CD4-positive, alpha-beta T cell (primary cell): ENCODE measurements at regions not wholly inside any gene's neighbourhood (a gene's known extent, or its start where the extent isn't known, plus 50 kb on each side); places are given as distances from the start of the nearest gene placed in this dataset.

ENCODE experiments used
- ATAC-seq: fragments of 200-7000 bp; cut with Tn5 transposase; one replicate; pipeline ENCODE4 v1.10.0; 2022; ENCODE audit warnings: mild to moderate bottlenecking; ENCODE audit not compliant: poor library complexity
- CTCF ChIA-PET: fragments of 350-600 bp; sonication (Branson Sonifier 250); formaldehyde crosslinking; loops from one replicate; lab custom pipeline; 2021; ENCODE audit warnings: antibody characterized with exemption, inconsistent platforms; lab: Charles Lee
- POLR2A ChIA-PET: fragments of 350-600 bp; sonication (Branson Sonifier 250); formaldehyde crosslinking; loops from one replicate; lab custom pipeline; 2021; ENCODE audit warnings: antibody characterized with exemption, inconsistent platforms; lab: Charles Lee
- DNase-seq, 14 experiments: peaks; one replicate each; pipeline ENCODE4 v3.0.0-alpha.2; 2013 to 2020; ENCODE audit warnings: mixed read lengths in 2 of 14
- H3K27ac ChIP-seq, 2 donors: one replicate each; pipeline versions ENCODE4 v1.5.1 to v1.7.0; 2013; ENCODE audit warnings: low read length in 2 of 2, low read depth in 1 of 2, mild to moderate bottlenecking in 1 of 2
- H3K27me3 ChIP-seq, 2 experiments: 1 replicate in 1 of 2; 2 replicates in 1 of 2; pipeline versions ENCODE4 v1.6.1 to v1.7.0; 2013; ENCODE audit warnings: low read length in 2 of 2, control low read depth in 1 of 2, mild to moderate bottlenecking in 1 of 2, moderate library complexity in 1 of 2; ENCODE audit not compliant: insufficient read depth in 2 of 2, control insufficient read depth in 1 of 2
- H3K36me3 ChIP-seq: one replicate; pipeline ENCODE4 v1.6.1; 2013; ENCODE audit warnings: low read length, control low read depth; ENCODE audit not compliant: insufficient read depth
- H3K4me1 ChIP-seq: one replicate; pipeline ENCODE4 v1.6.1; 2013; ENCODE audit warnings: low read length, control low read depth; ENCODE audit not compliant: insufficient read depth
- H3K4me3 ChIP-seq: one replicate; pipeline ENCODE4 v1.5.1; 2013; ENCODE audit warnings: mild to moderate bottlenecking, low read length, moderate library complexity
- H3K9me3 ChIP-seq, 2 experiments: 1 replicate in 1 of 2; 2 replicates in 1 of 2; pipeline versions ENCODE4 v1.6.1 to v1.7.0; 2013; ENCODE audit warnings: low read length in 2 of 2, mild to moderate bottlenecking in 2 of 2, control low read depth in 1 of 2, moderate library complexity in 1 of 2; ENCODE audit not compliant: control insufficient read depth in 1 of 2, insufficient read depth in 1 of 2
- H3K27ac Mint-ChIP-seq: one replicate; pipeline ENCODE4 v1.8.0; 2020; ENCODE audit warnings: mixed read lengths
- H3K27me3 Mint-ChIP-seq: one replicate; pipeline ENCODE4 v1.8.0; 2021; ENCODE audit warnings: mixed read lengths
- H3K36me3 Mint-ChIP-seq: one replicate; pipeline ENCODE4 v1.8.0; 2021; ENCODE audit warnings: low read depth, mixed read lengths
- H3K4me1 Mint-ChIP-seq: one replicate; pipeline ENCODE4 v1.8.0; 2021; ENCODE audit warnings: low read depth, mixed read lengths
- H3K4me3 Mint-ChIP-seq: one replicate; pipeline ENCODE4 v1.8.0; 2020; ENCODE audit warnings: mild to moderate bottlenecking, mixed read lengths
- H3K9me3 Mint-ChIP-seq: one replicate; pipeline ENCODE4 v1.8.0; 2020; ENCODE audit warnings: mixed read lengths
- CTCF ChIP-seq: fragments of 200-600 bp; IDR thresholded peaks from one replicate; pipeline ENCODE4 v1.8.0; 2022; ENCODE audit warnings: antibody characterized with exemption, mild to moderate bottlenecking
- intact Hi-C, 2 experiments: fragments of 100-400 bp; cut with DNase I in 1 of 2; cut with micrococcal nuclease in 1 of 2; formaldehyde crosslinking; loops; one replicate each; pipeline versions ENCODE4 v1.15.1 to v1.9.0; 2023 to 2025; cut with DNase I, micrococcal nuclease

- peaks cover 0 to 3% of the 10 kb centered on the region in 2 experiments for H3K27me3 ChIP-seq
- POLR2A ChIA-PET, result no interaction called here
- TF ChIP-seq CTCF, result no peak
- no peak overlapping the region for H3K27ac Mint-ChIP-seq
- DNase-seq (no peak), ATAC-seq (no peak)
- H3K4me3 ChIP-seq, result no peak overlapping the region
- no peaks in the 10 kb centered on the region for H3K4me1 Mint-ChIP-seq
- no peaks in the 10 kb centered on the region for H3K36me3 Mint-ChIP-seq
- no peaks in the 10 kb centered on the region for H3K36me3 ChIP-seq
- H3K4me1 ChIP-seq, result no peaks in the 10 kb centered on the region
- CTCF ChIA-PET, result no interaction called here
- H3K9me3 ChIP-seq, result no peaks in the 10 kb centered on the region
- intact Hi-C loops, result no loop called here
- H3K27me3 Mint-ChIP-seq, result peaks cover 37% of the 10 kb centered on the region
- H3K9me3 Mint-ChIP-seq, result no peaks in the 10 kb centered on the region
- H3K27ac ChIP-seq, result no peak overlapping the region
- H3K4me3 Mint-ChIP-seq, result no peak overlapping the region
Observed at GRCh38 chr2:177029901-177030300, 182.7 kb upstream of the HNRNPA3 start.

GRCh38 chr2:177030451-177031105, 182.0 kb upstream of the HNRNPA3 start:
- H3K27me3 ChIP-seq, result peaks cover 0 to 3% of the 10 kb centered on the region in 2 experiments
- CTCF ChIA-PET, result no interaction called here
- peaks cover 36% of the 10 kb centered on the region for H3K27me3 Mint-ChIP-seq
- no peak overlapping the region for H3K27ac Mint-ChIP-seq
- no peaks in the 10 kb centered on the region for H3K4me1 ChIP-seq
- H3K4me3 Mint-ChIP-seq, result no peak overlapping the region
- H3K36me3 Mint-ChIP-seq, result no peaks in the 10 kb centered on the region
- TF ChIP-seq CTCF, result no peak
- no peaks in the 10 kb centered on the region for H3K9me3 Mint-ChIP-seq
- POLR2A ChIA-PET, result no interaction called here
- no peaks in the 10 kb centered on the region for H3K9me3 ChIP-seq
- no peak overlapping the region for H3K4me3 ChIP-seq
- intact Hi-C loops, result no loop called here
- no peak for DNase-seq
- H3K27ac ChIP-seq, result no peak overlapping the region
- no peak for ATAC-seq
- no peaks in the 10 kb centered on the region for H3K4me1 Mint-ChIP-seq
- no peaks in the 10 kb centered on the region for H3K36me3 ChIP-seq

- no peaks in the 10 kb centered on the region for H3K9me3 ChIP-seq
- no peaks in the 10 kb centered on the region for H3K4me1 Mint-ChIP-seq
- no peaks in the 10 kb centered on the region for H3K4me1 ChIP-seq
- no peaks in the 10 kb centered on the region for H3K36me3 Mint-ChIP-seq
- no peak overlapping the region for H3K27ac Mint-ChIP-seq
- H3K27me3 ChIP-seq, result peaks cover 0 to 3% of the 10 kb centered on the region in 2 experiments
- H3K4me3 Mint-ChIP-seq, result no peak overlapping the region
- H3K9me3 Mint-ChIP-seq, result no peaks in the 10 kb centered on the region
- intact Hi-C loops, result no loop called here
- CTCF ChIA-PET, result no interaction called here
- DNase-seq (no peak), ATAC-seq (no peak)
- POLR2A ChIA-PET, result no interaction called here
- H3K36me3 ChIP-seq, result no peaks in the 10 kb centered on the region
- H3K4me3 ChIP-seq, result no peak overlapping the region
- H3K27me3 Mint-ChIP-seq, result peaks cover 32% of the 10 kb centered on the region
- H3K27ac ChIP-seq, result no peak overlapping the region
- no peak for TF ChIP-seq CTCF
Observed at GRCh38 chr2:177031438-177032180, 181.0 kb upstream of the HNRNPA3 start.
